Right lobe of liver (tissue), 4 donors: ENCODE measurements at regions not wholly inside any gene's neighbourhood (a gene's known extent, or its start where the extent isn't known, plus 50 kb on each side); places are given as distances from the start of the nearest gene placed in this dataset.

Experiments used
- POLR2A ChIP-seq: fragments of 450-650 bp; IDR thresholded peaks from one replicate; pipeline ENCODE4 v1.6.1; 2017; ENCODE audit warnings: antibody characterized with exemption, mild to moderate bottlenecking
- TF ChIP-seq, protein P1 (sequence below), 4 donors: fragments of 200-600 bp in 3 of 4; fragments of 450-650 bp in 1 of 4; IDR thresholded peaks; one replicate each; pipeline versions ENCODE4 v1.5.1 to v1.8.0; 2016 to 2022; ENCODE audit warnings: antibody characterized with exemption in 4 of 4, mild to moderate bottlenecking in 2 of 4
- donor health status: DM: no; HTN: no; CAD: no.
- donor health status: DM: no; HTN: no; CAD: no.
- donor health status: DM: no; HTN: yes; CAD: no.

DNA sequence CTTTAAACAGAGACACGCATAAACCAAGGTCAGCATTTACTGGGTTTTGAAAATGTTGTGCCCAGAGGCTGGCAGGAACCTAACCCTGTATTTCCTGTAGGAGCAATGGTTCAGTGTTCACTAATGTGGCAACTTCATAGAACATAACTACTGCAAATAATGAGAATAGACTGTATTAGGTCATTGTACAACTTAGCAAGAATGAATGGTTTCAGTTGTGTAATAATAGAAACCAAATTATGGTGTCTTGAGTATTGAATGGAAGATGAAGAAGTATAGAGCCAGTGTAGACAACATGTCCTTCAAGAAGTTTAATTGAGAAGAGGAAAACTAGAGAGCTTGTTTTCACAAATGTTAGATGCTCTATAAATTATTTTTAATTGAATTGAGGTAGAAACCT is 172.5 kb downstream of the BUB3 start:
- TF ChIP-seq, protein P1, sequence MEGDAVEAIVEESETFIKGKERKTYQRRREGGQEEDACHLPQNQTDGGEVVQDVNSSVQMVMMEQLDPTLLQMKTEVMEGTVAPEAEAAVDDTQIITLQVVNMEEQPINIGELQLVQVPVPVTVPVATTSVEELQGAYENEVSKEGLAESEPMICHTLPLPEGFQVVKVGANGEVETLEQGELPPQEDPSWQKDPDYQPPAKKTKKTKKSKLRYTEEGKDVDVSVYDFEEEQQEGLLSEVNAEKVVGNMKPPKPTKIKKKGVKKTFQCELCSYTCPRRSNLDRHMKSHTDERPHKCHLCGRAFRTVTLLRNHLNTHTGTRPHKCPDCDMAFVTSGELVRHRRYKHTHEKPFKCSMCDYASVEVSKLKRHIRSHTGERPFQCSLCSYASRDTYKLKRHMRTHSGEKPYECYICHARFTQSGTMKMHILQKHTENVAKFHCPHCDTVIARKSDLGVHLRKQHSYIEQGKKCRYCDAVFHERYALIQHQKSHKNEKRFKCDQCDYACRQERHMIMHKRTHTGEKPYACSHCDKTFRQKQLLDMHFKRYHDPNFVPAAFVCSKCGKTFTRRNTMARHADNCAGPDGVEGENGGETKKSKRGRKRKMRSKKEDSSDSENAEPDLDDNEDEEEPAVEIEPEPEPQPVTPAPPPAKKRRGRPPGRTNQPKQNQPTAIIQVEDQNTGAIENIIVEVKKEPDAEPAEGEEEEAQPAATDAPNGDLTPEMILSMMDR (IDR thresholded peaks at IDR 0.05): no peak
- no peak for TF ChIP-seq POLR2A
